ENCODE measurements at regions not wholly inside any gene's neighbourhood (a gene's known extent, or its start where the extent isn't known, plus 50 kb on each side); places are given as distances from the start of the nearest gene placed in this dataset.

DNA sequence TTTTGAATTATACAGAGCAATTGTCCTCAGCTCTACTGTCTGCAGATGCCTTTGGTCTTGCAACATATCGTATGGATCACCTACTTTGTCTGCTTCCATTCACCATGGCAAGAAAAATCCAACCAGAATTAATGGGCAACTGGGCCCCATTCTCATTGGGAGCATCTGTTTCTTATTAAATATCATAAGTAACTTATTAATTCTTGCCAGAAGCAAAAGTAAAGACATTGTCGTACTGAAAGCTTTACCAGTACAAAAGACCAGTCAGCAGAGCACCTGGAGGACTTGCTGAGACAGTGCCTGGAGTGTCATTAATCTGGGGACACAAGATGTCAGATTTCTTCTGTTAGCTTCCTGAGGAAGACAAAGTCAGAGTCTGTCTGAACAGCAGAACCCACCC lies 404.5 kb downstream of the INHBA start:
- no peak for DNase-seq (ENCODE audit: low read depth)

DNA sequence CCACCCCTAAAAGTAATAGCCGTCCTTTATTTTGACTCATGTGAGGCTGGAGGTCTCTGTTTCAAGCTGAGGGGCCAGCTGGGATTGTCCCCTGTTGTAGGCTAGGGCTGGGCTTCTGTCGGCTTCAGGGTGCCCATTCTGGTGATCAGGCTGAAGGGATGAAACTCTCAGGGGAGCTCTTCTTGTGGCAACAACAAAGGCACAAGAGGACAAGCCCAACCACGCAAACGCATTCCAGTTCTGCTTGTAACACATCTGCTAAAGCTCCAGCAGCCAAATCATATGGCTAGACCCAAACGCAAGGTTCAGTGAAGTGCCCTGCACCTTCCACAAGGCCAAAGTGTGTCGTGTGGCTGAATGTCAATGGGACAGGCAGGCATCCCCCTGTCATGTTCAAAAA lies 405.7 kb downstream of the INHBA start:
- DNase-seq (ENCODE audit: low read depth) = no peak

DNA sequence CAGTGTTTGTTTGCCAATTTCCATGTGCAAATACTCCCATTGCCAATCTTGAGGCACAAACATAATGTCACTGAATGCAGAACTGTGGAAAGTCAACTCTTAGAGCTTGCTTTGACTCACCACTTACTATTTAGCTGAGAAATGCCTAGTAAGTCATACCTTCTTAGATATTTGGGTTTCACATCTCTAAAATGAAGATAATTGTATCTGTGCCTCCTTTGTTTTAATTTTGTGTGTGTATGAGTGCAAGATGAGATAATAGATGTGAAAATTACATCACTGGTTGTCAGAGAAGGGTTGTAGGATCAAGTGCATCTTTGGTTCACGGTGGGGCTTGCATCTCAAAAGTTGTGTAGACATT lies 407.5 kb downstream of the INHBA start:
- no peak for DNase-seq (ENCODE audit: low read depth)

DNA sequence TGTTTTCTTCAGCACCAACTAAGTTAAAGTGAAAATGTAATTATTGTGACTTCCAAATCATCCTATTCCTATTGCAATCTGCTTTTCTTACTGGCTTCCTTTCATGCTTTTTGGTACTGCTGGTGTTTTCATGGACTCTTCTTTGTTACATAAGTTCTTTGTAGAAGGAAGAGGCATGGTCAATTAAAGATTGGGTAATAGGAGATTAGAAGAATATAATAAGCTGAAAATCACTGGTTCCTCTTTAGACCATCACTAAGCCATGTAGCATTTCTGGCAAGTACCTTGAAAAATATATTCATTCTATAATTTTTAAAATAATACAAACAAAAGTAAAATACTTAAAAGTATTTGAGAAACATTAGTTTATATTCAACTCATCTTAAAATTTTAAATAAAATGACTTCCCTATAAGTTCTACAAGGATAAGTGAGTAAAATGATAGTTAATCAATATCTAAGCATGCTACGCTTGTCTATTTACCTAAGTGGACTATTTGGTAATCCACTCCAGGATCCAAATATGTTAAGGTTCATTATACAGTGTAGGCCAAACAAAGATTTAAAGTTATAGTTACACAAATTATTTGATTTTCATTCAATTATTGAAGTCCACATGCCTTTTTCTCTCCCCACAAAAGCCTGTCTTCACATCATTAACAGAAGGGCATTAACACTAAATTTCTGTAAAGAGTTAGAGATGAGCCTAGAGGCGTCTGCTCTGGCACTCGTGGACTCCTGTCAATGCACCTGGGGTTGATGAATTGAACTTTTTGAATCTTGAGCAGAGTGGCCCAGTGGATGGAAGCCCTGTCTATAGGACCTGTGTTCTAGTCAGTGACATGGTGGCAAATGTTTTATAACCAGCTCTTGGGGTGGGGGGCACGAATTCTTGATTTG lies 408.1 kb downstream of the INHBA start:
- no peak for DNase-seq (ENCODE audit: low read depth)

DNA sequence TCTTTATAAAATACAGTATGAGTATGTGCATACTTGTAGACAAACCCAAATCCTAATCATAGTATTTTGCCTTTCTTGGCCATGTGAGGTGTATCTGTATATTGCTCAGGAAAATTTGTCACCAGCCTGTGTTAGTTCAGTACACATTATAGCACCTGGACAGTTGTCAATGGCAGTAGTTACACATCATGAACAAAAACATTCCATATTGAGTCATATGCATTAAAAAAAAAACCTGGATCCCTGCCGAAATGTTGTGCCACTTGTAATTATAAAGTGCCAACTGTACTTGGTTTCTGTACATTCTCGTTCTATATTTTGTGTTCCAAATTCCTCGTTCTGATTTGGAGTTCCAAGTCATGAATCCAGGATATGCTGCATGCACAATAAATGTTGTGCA lies 410.4 kb downstream of the INHBA start:
- DNase-seq (ENCODE audit: low read depth) = no peak

DNA sequence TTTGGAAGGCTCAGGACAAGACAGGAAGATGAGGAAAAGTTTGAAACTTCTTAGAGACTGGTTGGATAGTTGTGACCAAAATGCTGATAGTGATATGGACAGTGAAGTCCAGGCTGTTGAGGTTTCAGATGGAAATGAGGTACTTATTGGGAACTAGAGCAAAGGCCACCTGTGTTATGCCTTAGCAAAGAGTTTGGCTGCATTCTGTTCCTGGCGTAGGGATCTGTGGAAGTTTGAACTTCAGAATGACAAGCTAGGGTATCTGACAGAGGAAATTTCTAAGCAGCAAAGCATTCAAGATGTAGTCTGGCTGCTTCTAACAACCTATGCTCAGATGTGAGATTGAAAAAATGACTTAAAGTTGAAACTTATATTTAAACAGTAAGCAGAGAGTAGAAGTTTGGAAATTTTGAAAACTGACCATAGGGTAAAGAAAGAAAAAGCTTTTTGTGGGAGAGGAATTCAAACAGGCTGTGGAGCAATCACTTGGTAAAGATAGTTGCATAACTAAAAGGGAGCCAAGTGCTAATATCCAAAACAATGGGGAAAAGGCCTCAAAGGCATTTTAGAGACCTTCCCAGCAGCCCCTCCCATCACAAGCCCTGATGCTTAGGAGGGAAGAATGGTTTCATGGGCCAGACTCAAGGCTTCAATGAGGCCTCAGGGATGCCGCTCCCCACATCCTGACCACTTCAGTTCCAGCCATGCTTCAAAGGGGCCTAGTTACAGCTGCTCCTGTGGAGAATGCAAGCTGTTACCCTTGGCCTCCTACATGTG lies 415.1 kb downstream of the INHBA start:
- DNase-seq (ENCODE audit: low read depth) = no peak

DNA sequence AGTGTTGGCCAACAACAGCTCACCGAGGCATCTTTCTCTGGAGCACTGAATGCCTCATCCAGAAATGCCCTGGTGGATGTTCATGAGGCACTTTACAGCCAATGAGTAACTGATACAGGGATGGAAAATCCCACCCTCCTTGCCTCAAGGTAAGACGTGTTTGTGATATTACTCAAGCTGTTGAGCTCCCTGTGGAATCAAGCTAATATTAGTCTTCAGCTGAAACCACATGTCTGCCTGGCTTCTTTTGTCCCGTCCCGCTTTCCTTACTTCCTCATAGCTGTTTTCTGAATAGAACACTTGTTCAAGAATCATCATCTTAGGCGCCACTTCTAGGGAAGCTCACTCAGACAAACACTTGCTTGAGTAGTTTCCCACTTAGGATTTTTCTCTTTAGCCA lies 422.4 kb downstream of the INHBA start:
- DNase-seq (ENCODE audit: low read depth) = no peak

DNA sequence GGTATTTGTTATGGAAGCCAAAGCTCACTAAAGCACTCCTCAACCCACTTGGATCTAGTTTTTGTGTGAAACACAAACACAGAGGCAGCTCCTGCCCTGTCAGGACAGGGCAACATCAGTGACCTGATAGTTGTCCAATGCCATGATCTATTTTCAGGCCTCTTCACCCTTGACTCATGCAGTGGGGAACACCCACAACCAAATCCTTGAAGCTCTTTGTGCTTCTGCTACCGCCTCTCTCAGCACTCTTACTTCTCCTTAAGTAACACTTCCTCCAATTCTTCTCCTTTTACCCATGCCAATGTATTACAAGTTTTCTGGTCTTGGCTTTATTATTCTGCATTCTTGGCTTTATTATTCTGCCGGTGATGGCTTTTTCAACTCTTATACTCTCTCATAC lies 425.3 kb downstream of the INHBA start:
- no peak for DNase-seq (ENCODE audit: low read depth)

DNA sequence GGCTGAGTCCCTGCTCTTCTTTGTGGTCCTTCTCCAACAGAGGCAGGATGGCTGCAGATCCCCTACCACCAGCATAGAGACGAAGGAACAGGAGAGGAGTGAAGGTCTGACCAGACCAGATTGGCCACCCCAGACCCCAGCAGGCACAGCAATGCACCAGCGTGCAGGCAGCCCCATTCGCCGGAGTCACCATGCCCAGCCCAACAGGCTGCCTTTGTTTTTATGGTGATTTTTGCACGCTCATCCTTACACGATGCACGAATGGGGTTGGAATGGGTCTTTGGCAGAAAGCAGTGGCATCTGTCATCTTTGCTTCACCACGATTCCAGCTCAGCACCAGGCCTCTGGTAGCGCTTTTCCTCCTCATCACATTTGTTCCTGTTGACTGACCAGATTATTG lies 427.6 kb downstream of the INHBA start:
- no peak for DNase-seq (ENCODE audit: low read depth)

DNA sequence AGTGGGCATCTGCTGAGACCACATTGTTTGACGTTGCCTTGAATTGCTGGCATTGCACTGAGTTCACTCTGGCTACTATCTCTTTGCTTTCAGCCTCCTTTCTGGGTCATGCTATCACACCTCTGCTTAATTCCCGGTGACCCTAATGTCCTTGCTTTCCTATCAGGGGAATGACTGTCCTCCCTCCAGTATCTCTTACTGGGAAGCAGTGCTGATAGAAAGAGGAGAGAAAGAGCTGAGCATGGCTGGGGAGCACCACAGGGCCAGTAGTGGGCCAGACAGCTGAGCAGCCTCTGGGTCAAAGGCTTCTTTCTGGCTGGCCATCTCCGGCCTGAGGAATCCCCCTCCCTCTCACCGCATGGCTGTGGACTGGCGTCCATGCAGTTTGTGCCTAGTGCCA lies 428.7 kb downstream of the INHBA start:
- DNase-seq (ENCODE audit: low read depth) = no peak

DNA sequence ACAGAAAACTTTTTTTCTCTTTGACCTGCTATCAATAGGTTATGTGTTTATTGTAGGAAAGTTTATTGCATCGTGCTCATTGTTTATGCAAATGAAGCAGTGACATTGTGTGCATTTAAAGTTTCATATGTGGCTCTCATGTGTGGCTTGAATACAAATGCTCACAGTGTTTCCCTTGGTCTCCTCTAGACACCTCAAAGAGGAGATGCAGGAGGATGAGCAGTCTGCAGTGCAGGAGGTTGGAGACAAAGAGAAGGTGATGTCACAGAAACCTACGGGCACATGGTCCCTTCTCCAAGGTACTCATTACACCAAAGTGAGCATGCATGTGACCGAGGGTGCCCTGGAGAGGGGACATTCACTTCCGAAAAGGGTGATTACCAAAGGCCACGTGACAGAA lies 430.2 kb downstream of the INHBA start:
- DNase-seq (ENCODE audit: low read depth) = no peak

DNA sequence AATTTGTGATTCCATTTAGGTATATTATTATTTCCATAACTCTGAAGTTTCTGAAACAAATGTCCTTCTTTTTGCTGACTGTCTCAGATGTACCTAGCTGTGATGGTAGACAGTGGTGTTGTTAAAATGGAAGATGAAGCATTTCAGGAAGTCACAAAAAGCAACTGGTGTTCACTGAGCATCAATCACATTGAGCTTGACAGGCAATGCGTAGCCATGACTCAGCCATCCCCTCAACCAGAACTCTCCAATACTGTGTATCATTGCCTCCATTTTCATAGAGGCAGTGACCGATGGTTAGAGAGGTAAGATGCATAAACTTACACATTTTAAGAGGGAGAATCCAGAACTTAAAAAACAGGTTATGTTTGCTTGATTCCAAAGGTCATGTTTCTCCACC lies 434.0 kb downstream of the INHBA start:
- no peak for DNase-seq (ENCODE audit: low read depth)

DNA sequence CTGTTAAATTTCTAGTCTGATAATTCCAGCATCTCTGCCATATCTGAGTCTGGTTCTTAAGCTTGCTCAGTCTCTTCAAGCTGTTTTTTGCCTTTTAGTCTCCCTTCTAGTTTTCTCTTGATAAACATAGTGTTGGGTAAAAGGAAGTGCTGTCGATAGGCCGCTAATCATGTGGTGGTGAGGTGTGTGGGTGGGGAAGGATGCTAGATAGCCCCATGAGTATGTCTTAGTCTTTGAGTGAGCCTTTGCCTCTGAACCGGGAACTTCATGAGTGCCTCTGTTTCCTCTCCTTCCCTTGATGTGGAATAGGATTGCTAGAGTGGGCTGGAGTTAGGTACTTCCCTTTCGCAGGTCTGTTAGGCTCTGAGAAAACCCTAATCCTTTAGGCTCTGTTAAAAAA lies 441.8 kb downstream of the INHBA start:
- no peak for DNase-seq (ENCODE audit: low read depth)

DNA sequence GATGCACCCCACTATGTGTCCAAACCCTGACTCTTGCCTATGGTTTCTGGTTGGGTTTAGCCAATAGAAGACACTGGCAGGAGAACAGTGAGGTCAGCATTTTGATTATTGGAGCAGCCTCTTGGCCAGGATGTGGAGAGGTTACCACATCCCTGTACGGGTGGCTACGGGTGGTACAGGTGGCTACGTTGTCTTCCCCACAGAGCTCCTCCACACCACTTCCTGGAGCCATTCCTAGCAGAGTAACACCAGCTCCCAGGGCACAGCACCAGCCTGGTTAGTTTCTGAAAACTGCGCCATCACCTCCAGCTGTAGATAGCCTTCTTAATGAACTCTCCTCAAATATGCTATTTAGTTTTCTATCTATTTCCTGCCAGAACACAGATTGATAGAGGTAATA lies 445.2 kb downstream of the INHBA start:
- no peak for DNase-seq (ENCODE audit: low read depth)

DNA sequence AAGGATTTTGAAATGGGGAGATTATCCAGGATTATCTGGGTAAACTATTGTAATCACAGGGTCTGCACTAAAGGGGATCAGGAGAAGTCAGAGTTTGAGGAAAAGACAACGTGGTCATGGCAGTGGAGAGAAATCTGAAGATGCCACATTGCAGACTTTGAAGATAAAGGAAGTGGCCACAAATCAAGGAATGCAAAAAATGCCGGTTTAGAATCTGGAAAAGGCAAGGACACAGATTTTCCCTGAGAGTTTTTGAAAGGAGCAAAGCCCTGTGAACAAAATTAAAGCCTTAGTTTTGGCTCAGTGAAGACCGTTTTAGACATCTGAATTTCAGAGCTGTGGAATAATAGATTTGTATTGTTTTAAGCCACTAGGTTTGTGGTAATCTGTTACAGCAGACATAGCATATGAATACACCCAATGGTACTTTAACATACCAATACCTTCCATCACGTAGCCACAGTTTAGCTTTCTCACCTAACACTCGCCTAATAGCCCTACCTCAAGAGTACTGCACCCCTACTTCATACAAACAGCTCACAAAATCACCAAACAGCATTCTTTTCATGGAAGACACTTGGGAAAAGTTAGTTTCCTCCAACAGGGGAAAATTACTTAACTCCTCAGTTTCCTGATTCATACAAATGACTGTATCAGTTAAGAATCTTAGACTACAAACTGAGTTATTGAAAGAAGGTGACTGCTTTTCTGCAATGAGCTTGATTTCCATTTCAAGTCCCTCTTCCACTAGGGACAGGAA lies 446.5 kb downstream of the INHBA start:
- no peak for DNase-seq (ENCODE audit: low read depth)

DNA sequence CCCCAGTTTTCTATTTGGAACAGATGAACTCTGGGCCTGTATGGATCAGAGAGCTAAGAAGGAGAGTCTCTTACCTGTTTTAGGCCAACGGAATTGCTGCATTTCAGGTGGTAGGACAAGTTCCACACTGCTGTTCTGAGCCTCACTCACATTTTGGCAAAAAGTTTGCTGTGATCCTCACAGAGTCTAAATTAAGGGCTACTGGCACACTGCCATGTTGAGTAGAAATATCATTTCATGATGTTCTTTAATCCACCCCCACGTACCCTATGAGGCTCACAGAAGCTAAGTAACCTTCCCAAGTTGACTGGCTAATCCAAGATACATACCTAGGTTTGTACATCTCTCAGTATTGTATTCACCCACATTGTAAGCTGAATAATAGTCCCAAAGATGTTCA lies 447.2 kb downstream of the INHBA start:
- DNase-seq (ENCODE audit: low read depth) = no peak

DNA sequence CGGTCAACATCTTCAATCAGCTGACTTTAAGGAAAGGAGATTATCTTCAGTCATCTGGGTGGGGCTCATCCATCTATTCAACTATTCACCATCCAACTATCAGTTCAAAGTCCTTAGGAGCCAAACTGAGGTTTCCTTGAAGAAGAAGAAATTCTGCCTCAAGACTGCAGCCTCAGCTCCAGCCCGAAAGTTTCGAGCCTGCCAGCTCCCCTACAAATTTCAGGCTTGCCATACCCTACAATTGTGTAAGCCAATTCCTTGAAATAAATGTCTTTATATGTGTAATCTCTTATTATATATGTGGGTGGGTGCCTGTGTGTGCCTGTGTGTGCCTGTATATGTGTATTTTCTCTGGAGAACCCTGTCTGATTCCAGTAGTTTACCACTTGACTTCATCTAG lies 447.8 kb downstream of the INHBA start:
- no peak for DNase-seq (ENCODE audit: low read depth)

DNA sequence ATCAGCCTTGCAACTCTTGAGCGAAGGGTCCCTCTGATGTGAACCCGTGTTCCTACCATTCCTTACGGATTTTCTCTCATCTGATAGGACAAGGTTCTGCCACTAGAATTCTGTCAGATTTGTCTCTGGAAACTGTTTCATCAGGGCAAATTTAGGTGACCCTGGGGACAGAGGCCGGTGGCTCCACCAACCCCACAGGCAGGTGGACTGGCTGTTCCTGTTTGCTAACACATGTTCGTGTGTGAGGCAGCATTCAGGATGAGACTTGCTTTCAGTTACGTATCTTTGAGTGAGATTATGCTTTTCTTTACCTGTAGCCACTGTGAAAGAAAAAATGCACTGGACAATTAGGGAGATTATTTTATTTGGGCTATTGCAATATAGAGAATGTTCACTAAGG lies 449.9 kb downstream of the INHBA start:
- no peak for DNase-seq (ENCODE audit: low read depth)

DNA sequence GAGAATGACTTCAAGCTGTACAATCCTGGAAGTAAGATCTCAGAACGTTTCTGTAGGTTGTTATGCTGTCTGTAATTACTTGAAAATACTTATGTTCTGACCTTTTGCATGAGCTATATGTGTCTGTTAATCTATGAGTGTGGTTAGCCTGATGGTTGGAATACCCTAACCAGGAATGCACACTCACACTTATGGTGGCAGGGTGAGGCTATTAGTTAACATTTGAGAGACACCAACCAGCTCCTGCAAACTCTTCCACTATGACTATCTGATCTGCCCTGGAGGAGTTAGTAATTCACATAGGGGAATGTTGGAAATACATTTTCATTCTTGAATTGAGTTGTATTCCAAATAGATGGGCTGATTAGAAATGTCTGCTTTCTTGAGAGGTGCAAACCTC lies 450.3 kb downstream of the INHBA start:
- DNase-seq (ENCODE audit: low read depth) = no peak

DNA sequence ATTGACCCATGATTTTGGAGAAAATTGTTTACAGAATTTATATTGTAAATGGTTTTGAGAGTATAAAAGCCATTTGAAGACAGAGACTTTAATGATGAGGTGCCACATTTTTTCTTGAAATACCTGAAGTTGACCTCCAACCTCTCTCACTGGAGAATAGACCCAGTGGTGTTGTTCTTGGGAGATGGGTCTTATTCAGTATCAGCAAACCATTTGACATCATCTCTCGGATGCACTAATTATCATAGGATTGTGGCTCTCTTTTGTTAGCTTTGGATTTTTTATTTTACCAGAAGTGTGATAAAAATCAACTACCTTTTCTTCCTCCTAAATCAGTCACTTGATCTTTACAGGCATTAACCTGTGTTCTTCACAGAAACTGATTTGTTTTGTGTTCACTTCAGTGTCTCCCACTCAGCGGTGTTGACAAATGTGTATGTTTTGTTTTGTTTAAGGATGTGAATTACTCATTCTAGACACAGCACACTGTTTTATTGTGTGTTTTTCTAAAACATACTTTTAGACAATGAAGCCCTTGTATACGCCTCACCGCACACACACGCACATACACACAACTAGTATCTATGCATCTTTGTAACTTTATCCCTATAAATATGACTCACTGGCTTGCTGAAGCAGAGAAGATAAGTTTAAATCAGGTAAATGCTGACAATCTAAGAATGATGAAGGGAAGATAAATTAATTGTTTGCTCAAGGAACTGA lies 455.6 kb downstream of the INHBA start:
- no peak for DNase-seq (ENCODE audit: low read depth)

DNA sequence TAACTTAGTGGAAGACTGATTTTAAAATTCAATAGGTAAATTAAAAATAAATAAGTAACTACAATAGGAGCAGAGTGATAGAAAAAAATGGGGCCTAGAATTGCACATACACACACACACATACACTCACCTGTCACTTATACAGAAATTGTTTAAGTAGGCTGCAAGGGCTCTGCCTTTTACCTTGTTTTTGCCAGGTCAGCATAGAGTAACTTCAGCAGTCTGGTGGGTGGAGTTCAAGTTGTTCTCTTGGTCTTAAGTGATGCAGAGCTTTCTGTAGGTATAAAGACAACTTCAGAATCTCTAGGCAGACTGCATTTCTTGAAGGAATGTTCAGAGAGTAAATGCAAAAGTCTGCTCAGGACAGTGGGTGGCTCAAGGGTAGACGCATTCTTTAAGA lies 457.0 kb downstream of the INHBA start:
- no peak for DNase-seq (ENCODE audit: low read depth)

DNA sequence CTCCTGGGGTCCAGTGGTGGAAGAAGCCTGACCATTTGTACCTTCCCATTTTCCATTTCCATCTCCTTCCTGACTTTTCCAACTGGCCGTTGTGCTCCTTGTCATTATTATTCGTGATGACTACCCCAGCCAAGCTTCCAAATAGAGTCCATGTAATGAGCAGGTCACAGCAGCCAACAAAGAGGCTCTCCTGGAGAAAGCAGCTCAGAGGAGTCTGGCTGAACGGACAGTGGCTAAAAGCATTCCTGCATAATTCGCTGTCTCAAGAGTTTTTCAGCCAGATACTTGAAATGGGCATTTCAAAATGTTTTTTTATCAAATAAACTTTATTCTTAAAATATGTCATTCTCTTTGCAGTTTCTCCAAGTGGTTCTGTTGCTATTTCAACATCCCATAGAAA lies 458.6 kb downstream of the INHBA start:
- no peak for DNase-seq (ENCODE audit: low read depth)
